ENCODE measurements at regions not wholly inside any gene's neighbourhood (a gene's known extent, or its start where the extent isn't known, plus 50 kb on each side); places are given as distances from the start of the nearest gene placed in this dataset.

DNA sequence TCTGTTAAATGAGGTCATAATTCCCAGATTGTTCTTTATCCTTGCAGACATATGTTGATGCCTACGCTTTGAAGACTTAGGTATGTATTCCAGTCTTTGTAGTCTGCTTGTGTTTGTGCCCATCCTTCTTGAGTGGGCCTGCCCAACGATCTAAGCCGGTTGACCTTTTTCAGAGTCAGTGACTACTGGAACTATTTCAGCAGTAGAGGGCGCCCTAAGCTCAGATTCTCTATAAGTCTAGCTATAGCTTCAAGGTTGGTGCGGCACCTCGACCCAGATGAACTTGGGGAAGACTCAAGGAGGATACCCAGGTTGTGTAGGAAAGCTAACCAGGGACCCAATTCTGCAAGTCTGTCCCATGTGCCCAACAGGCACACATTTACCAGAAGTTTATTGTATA lies 228.8 kb upstream of the PPP2R3A start:
- no peak overlapping the region for H3K4me3 ChIP-seq (ENCODE audit: low read depth in 1 of 3, low read length in 3 of 3)
- H3K27ac ChIP-seq (ENCODE audit: low read depth in 1 of 2, low read length in 2 of 2): no peak overlapping the region
- H3K9me3 ChIP-seq (ENCODE audit: control insufficient read depth in 4 of 4, low read length in 3 of 4): peaks cover 0 to 7% (median 6%) of the 10 kb centered on the region in 4 donors
- H3K4me1 ChIP-seq (ENCODE audit: control insufficient read depth in 4 of 4, insufficient read depth in 4 of 4, low read length in 3 of 4): no peaks in the 10 kb centered on the region
- TF ChIP-seq, protein P1, sequence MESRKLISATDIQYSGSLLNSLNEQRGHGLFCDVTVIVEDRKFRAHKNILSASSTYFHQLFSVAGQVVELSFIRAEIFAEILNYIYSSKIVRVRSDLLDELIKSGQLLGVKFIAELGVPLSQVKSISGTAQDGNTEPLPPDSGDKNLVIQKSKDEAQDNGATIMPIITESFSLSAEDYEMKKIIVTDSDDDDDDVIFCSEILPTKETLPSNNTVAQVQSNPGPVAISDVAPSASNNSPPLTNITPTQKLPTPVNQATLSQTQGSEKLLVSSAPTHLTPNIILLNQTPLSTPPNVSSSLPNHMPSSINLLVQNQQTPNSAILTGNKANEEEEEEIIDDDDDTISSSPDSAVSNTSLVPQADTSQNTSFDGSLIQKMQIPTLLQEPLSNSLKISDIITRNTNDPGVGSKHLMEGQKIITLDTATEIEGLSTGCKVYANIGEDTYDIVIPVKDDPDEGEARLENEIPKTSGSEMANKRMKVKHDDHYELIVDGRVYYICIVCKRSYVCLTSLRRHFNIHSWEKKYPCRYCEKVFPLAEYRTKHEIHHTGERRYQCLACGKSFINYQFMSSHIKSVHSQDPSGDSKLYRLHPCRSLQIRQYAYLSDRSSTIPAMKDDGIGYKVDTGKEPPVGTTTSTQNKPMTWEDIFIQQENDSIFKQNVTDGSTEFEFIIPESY (IDR thresholded peaks at IDR 0.05): no peak
- TF ChIP-seq, protein P2, sequence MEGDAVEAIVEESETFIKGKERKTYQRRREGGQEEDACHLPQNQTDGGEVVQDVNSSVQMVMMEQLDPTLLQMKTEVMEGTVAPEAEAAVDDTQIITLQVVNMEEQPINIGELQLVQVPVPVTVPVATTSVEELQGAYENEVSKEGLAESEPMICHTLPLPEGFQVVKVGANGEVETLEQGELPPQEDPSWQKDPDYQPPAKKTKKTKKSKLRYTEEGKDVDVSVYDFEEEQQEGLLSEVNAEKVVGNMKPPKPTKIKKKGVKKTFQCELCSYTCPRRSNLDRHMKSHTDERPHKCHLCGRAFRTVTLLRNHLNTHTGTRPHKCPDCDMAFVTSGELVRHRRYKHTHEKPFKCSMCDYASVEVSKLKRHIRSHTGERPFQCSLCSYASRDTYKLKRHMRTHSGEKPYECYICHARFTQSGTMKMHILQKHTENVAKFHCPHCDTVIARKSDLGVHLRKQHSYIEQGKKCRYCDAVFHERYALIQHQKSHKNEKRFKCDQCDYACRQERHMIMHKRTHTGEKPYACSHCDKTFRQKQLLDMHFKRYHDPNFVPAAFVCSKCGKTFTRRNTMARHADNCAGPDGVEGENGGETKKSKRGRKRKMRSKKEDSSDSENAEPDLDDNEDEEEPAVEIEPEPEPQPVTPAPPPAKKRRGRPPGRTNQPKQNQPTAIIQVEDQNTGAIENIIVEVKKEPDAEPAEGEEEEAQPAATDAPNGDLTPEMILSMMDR (IDR thresholded peaks at IDR 0.05; ENCODE audit: low read depth, low read length, missing input control): peak; percentile 13
- peak in 1 of 2 donors; percentile 38 for TF ChIP-seq RAD21 (IDR thresholded peaks at IDR 0.05)
- H3K9ac ChIP-seq (ENCODE audit: low read depth in 1 of 2, low read length in 2 of 2): no peak overlapping the region
- WGBS: 53% methylated on average over 6 of the region's 6 CpGs
- H3K36me3 ChIP-seq (ENCODE audit: control insufficient read depth in 4 of 4, insufficient read depth in 3 of 4, low read depth in 1 of 4, low read length in 3 of 4): no peaks in the 10 kb centered on the region
- DNase-seq (ENCODE audit: low spot score): no peak
- peaks cover 0 to 5% (median 1%) of the 10 kb centered on the region in 4 donors for H3K27me3 ChIP-seq (ENCODE audit: control insufficient read depth in 4 of 4, insufficient read depth in 4 of 4, low read length in 3 of 4)

DNA sequence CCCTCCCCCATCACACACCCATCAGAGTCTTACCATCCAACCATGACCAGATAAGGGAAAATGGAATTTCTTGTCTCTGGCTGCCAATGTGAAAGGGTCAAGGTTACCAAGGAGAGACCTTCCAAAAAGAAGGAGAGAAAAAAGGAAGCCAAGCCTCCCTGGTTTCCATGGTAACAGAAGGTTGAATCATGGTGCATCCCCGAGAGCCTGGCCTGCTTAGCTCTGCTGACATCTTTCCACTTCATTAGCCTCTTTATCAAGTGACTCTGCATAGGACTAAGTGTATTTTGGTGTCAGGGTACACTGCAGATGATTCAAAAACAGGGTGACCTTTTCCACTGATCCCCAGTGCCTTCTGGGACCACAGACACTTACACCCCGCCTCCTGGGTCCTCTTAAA lies 225.7 kb upstream of the PPP2R3A start:
- peaks cover 0 to 7% (median 6%) of the 10 kb centered on the region in 4 donors for H3K9me3 ChIP-seq (ENCODE audit: control insufficient read depth in 4 of 4, low read length in 3 of 4)
- H3K27ac ChIP-seq (ENCODE audit: low read depth in 1 of 2, low read length in 2 of 2): no peak overlapping the region
- no peak overlapping the region for H3K9ac ChIP-seq (ENCODE audit: low read depth in 1 of 2, low read length in 2 of 2)
- TF ChIP-seq RAD21 (IDR thresholded peaks at IDR 0.05) (no peak), RXRA (IDR thresholded peaks at IDR 0.05) (no peak), FOXA2 (IDR thresholded peaks at IDR 0.05) (no peak)
- no peak overlapping the region for H3K4me3 ChIP-seq (ENCODE audit: low read depth in 1 of 3, low read length in 3 of 3)
- H3K4me1 ChIP-seq (ENCODE audit: control insufficient read depth in 4 of 4, insufficient read depth in 4 of 4, low read length in 3 of 4): no peaks in the 10 kb centered on the region
- H3K27me3 ChIP-seq (ENCODE audit: control insufficient read depth in 4 of 4, insufficient read depth in 4 of 4, low read length in 3 of 4): peaks cover 0 to 5% (median 1%) of the 10 kb centered on the region in 4 donors
- no peak for DNase-seq (ENCODE audit: low spot score)
- no peaks in the 10 kb centered on the region for H3K36me3 ChIP-seq (ENCODE audit: control insufficient read depth in 4 of 4, insufficient read depth in 3 of 4, low read depth in 1 of 4, low read length in 3 of 4)
- 53% methylated on average over 2 of the region's 2 CpGs for WGBS

DNA sequence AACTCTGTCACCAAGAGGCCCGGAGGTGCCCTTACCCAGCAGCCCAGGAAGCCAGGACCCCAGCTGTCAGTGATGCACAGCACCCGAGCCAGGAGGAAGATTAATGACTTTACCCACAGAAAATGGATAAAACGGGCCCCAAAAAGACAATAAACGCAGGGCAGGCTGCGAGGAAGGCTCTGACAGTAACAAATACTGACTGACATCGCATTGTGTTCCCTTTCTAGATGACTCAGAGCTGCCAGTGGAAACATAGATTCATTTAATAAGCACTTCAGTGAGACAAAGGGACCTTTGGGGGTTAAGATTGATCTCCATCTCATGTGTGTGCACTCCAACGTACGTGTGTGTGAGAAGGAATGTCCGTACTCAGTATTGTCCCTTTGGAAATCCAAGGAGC lies 225.3 kb upstream of the PPP2R3A start:
- WGBS: 59% methylated on average over 9 of the region's 9 CpGs
- Histone ChIP-seq H3K27ac (ENCODE audit: low read depth in 1 of 2, low read length in 2 of 2) (no peak overlapping the region), H3K4me3 (ENCODE audit: low read depth in 1 of 3, low read length in 3 of 3) (no peak overlapping the region), H3K9me3 (ENCODE audit: control insufficient read depth in 4 of 4, low read length in 3 of 4) (peaks cover 0 to 7% (median 6%) of the 10 kb centered on the region in 4 donors), H3K36me3 (ENCODE audit: control insufficient read depth in 4 of 4, insufficient read depth in 3 of 4, low read depth in 1 of 4, low read length in 3 of 4) (no peaks in the 10 kb centered on the region), H3K27me3 (ENCODE audit: control insufficient read depth in 4 of 4, insufficient read depth in 4 of 4, low read length in 3 of 4) (peaks cover 0 to 5% (median 1%) of the 10 kb centered on the region in 4 donors), H3K9ac (ENCODE audit: low read depth in 1 of 2, low read length in 2 of 2) (no peak overlapping the region), H3K4me1 (ENCODE audit: control insufficient read depth in 4 of 4, insufficient read depth in 4 of 4, low read length in 3 of 4) (no peaks in the 10 kb centered on the region)
- TF ChIP-seq HNF4G (IDR thresholded peaks at IDR 0.05) (no peak), RAD21 (IDR thresholded peaks at IDR 0.05) (no peak)
- TF ChIP-seq, protein P3, sequence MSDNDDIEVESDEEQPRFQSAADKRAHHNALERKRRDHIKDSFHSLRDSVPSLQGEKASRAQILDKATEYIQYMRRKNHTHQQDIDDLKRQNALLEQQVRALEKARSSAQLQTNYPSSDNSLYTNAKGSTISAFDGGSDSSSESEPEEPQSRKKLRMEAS (IDR thresholded peaks at IDR 0.05): no peak
- no peak for DNase-seq (ENCODE audit: low spot score)

DNA sequence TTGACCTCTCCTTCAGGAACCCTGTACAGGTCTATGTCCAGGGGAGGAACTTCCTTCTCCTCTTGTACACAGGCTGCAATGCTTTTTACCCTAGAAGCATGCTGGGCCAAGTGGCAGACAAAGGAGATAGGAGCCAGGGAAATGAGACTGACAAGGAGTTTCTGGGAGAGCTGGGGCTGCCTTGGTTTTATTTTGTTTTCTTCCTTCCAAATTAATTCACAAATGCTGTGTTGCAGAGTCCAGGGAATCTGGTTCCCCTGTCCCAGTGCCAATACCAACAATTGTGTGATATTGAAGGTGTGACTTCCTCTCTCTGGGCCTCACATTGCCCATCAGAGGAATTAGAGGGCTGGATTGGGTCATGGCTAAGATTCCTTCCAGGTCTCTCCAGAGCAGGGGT lies 224.8 kb upstream of the PPP2R3A start:
- Histone ChIP-seq H3K4me3 (ENCODE audit: low read depth in 1 of 3, low read length in 3 of 3) (no peak overlapping the region), H3K9me3 (ENCODE audit: control insufficient read depth in 4 of 4, low read length in 3 of 4) (peaks cover 0 to 7% (median 4%) of the 10 kb centered on the region in 4 donors), H3K36me3 (ENCODE audit: control insufficient read depth in 4 of 4, insufficient read depth in 3 of 4, low read depth in 1 of 4, low read length in 3 of 4) (no peaks in the 10 kb centered on the region), H3K4me1 (ENCODE audit: control insufficient read depth in 4 of 4, insufficient read depth in 4 of 4, low read length in 3 of 4) (no peaks in the 10 kb centered on the region), H3K27ac (ENCODE audit: low read depth in 1 of 2, low read length in 2 of 2) (no peak overlapping the region), H3K27me3 (ENCODE audit: control insufficient read depth in 4 of 4, insufficient read depth in 4 of 4, low read length in 3 of 4) (peaks cover 0 to 5% (median 1%) of the 10 kb centered on the region in 4 donors), H3K9ac (ENCODE audit: low read depth in 1 of 2, low read length in 2 of 2) (no peak overlapping the region)
- TF ChIP-seq TAF1 (conservative IDR thresholded peaks at IDR 0.05): no peak
- TF ChIP-seq, protein P1 (IDR thresholded peaks at IDR 0.05): no peak
- TF ChIP-seq FOXA1 (IDR thresholded peaks at IDR 0.05): no peak
- TF ChIP-seq, protein P3 (IDR thresholded peaks at IDR 0.05): no peak
- no peak for TF ChIP-seq JUND (IDR thresholded peaks at IDR 0.05)
- TF ChIP-seq, protein P4, sequence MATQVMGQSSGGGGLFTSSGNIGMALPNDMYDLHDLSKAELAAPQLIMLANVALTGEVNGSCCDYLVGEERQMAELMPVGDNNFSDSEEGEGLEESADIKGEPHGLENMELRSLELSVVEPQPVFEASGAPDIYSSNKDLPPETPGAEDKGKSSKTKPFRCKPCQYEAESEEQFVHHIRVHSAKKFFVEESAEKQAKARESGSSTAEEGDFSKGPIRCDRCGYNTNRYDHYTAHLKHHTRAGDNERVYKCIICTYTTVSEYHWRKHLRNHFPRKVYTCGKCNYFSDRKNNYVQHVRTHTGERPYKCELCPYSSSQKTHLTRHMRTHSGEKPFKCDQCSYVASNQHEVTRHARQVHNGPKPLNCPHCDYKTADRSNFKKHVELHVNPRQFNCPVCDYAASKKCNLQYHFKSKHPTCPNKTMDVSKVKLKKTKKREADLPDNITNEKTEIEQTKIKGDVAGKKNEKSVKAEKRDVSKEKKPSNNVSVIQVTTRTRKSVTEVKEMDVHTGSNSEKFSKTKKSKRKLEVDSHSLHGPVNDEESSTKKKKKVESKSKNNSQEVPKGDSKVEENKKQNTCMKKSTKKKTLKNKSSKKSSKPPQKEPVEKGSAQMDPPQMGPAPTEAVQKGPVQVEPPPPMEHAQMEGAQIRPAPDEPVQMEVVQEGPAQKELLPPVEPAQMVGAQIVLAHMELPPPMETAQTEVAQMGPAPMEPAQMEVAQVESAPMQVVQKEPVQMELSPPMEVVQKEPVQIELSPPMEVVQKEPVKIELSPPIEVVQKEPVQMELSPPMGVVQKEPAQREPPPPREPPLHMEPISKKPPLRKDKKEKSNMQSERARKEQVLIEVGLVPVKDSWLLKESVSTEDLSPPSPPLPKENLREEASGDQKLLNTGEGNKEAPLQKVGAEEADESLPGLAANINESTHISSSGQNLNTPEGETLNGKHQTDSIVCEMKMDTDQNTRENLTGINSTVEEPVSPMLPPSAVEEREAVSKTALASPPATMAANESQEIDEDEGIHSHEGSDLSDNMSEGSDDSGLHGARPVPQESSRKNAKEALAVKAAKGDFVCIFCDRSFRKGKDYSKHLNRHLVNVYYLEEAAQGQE (IDR thresholded peaks at IDR 0.05): no peak
- no peak for TF ChIP-seq NR2F2 (IDR thresholded peaks at IDR 0.05)
- no peak for TF ChIP-seq HNF4G (IDR thresholded peaks at IDR 0.05)
- TF ChIP-seq EGR1 (IDR thresholded peaks at IDR 0.05; ENCODE audit: low read depth in 2 of 2): no peak
- no peak for DNase-seq (ENCODE audit: low spot score)

All from liver (tissue), 8 donors.